HG03378 (cell line): ENCODE measurements at regions not wholly inside any gene's neighbourhood (a gene's known extent, or its start where the extent isn't known, plus 50 kb on each side); places are given as distances from the start of the nearest gene placed in this dataset.
"Not testable (repeated sequence)": the region's sequence is repeated elsewhere in the genome, so short reads cannot be mapped to it uniquely, and the experiment has no call there.

ENCODE experiments used
- ATAC-seq: cut with Tn5 transposase; IDR thresholded peaks from one replicate; pipeline ENCODE4 v1.9.1; 2021; ENCODE audit warnings: mild to moderate bottlenecking, moderate library complexity; ENCODE audit not compliant: unreplicated experiment

DNA sequence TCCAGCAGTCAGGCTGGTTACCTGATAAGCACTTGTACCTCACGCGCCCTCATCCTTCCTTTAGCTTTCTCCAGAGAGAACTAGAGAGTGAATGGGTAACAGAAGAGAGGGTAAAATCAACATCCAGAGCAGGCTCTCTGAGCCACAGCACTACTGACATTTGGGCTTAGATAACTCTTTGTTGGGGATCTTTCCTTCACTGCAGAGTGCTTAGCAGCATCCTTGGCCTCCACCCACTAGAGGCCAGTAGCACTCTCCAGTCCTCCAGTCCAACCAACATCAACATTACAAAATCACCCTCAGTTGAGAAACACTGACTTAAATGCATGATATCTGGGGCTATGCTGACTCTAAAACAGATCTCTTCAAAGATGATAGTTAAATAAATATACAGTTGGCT is 220.7 kb downstream of the TACR3 start:
- ATAC-seq: no peak

DNA sequence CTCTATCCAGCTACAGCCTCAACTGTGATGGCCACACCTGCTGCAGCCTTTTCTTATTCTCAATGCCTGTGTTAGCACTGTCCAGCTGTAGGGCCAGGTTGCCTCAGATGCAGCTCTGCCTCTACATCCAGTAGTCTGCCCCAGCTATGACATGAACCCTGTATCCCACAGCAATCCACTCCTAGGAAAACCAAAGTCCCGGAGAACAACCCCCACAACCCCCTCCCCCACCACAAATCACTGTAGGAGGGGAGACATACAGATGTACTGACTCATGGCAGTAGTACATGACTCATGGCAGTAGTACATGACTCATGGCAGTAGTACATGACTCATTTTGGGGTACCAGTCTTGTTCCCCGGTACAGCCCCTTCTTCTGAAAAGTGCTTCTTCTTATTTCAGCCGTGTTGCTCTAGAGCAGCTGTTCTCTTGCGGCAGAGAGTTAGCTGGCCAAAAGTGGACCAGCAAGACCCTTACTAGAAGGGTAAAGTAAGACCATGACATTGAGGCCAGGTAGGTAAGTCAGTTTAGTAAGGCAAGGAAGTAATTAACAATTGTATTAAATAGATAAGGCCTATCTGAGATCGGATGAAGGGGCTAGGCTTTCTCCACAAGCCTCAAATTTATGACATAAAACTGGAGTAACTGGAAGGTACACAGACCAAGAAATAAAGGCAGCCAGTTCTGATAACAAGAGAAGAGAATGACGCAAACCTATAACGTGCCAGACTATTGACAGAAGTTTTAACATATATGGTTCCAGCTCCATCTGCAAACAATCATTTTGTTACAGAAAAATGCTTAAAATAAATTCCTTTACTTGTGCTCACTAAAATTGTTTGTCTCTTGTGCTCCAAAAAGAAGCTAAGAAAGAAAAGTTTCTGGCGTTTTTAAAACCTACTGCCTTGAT is 221.4 kb downstream of the TACR3 start:
- peak; percentile 93 for ATAC-seq

DNA sequence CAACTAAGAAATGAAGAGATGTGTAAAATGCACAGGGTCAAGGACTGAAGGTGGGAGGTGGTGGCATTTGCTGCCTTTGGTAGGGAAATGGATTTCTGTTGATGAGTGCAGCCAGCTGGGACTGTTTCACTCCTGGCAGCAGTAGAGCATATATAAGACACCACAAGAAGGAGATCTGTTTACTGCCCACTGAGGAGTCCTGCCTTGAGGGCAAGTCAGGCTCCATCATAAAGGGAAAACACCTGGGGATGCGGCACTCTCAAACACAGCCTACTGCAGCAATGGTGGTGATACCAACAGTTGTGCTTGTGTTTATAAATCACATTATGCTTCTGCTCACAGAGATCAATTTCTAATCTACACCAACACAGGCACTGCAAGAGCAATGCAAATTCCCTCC is 222.1 kb downstream of the TACR3 start:
- ATAC-seq: peak; percentile 48

DNA sequence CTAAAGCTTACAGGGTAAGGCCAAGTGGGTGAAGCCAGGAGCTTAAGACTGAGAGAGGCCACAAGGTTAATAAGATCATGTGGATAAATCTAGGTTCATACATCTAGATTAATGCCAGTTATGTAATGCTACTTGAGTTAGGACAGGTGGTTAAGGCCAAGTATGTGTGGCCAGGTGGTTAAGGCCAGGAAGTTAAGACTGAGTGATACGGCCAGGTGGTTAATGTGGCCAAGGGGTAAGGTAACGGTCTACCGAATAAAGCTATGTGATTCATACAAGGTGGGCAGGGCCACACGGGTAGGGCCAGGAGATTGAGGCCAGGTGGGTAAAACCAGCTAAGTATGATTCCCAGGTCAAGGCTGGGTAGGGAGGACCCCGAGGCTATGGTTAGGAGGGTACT is 223.0 kb downstream of the TACR3 start:
- ATAC-seq: peak; percentile 24

DNA sequence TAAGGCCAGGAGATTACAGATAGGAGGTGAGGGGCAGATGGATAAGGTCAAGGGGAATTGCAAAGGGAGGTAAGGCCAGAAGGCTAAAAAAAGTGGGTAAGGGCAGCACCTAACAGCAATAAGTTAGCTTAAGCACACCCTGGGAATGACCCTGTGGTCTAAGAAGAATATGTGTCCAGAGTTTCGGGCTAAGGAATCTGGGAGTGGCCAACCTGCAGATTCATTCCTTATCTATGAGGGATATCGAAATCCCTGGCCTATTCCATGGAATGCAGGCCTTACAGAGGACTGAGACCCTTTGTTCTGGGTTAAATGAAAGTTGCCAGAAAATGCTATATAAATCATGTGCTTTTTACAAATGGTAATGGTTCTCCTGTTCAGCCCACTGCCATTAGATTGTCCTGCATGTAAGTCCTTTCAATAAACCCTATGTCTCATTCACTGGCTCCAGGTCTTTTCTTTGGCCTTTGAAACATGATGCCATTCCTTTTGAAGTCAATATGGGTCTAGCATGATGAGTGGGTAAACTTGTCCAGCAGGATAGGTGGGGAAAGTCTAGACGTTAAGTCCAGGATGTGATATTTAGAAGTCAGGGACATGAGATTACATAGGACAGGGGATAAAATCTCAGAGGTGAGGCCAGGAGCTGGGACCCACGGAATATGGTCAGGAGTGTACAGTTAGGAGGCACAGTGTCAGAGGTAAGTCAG is 226.2 kb downstream of the TACR3 start:
- ATAC-seq: no peak

DNA sequence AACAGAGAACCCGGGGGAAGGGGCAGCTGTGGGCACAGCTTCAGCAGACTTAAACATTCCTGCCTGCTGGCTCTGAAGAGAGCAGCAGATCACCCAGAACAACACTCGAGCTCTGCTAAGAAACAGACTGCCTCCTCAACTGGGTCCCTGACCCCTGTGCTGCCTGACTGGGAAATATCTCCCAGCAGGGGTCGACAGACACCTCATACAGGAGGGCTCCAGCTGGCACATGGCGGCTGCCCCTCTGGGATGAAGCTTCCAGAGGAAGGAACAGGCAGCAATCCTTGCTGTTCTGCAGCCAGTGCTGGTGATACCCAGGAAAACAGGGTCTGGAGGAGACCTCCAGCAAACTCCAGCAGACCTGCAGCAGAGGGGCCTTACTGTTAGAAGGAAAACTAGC is 234.5 kb downstream of the TACR3 start:
- ATAC-seq: not testable (repeated sequence)

DNA sequence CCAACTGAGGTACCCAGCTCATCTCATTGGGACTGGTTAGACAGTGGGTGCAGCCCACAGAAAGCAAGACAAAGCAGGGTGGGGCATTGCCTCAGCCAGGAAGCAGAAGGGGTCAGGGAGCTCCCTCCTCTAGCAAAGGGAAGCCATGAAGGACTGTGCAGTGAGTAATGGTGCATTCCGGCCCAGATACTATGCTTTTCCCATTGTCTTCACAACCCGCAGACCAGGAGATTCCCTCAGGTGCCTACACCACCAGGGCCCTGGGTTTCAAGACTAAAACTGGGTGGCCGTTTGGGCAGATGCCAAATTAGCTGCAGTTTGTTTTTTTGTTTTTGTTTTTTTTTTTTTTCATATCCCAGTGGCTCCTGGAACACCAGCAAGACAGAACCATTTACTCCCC is 235.3 kb downstream of the TACR3 start:
- ATAC-seq: no peak

DNA sequence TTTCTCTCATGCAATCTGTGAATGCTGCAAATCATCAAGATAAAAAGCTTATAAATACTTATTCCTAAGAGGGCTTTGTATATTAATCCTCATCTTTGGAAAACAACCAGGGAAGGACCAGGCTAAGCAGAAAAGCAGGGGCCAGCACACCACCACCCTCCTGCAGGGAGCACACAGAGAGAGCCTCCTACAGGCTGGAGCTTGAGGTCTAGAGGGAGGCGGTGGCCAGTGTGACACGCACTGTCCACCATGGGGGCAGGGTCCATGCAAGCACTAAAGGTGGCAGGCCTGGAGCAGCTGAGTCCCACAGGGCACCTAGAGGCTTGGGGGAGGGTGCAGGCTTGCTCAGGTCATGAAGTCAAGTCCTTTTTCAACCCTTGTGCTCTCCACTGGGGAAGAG is 236.9 kb downstream of the TACR3 start:
- no peak for ATAC-seq

DNA sequence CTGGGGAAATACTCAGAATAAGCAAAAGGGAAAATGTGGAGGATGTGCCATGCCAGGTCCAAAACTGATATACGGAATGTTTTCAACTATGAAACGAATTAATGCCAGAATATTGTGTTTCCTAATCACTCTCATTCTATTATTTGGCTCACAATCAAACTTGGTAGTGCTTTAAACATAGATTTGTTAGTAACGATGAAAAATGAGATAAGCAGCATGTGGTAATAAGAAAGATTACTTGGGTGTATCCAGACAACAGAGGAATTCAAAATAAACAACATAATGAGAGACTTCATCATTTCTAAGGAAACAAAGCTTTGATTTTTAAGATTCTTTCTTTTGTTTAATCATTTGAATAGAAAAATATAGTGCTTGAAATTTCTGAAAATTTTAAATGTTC is 237.3 kb downstream of the TACR3 start:
- ATAC-seq: no peak

DNA sequence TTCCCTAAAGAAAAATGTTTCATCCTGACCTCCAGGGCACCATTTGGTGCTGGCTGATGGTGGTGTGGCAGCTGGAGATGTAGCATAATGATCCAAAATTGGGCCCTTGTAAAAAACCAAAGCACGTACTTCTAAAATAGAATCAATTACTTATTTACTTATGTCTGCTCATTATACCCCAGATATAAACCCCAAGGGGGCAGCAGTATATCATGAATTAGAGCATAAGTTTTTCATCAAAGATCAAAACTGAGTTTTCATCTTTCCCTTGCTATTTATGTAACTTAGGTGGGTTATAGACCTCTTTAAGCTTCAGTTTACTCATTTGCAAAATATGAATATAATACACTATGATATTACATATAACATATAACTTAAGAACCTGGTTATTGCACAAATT is 241.1 kb downstream of the TACR3 start:
- no peak for ATAC-seq

DNA sequence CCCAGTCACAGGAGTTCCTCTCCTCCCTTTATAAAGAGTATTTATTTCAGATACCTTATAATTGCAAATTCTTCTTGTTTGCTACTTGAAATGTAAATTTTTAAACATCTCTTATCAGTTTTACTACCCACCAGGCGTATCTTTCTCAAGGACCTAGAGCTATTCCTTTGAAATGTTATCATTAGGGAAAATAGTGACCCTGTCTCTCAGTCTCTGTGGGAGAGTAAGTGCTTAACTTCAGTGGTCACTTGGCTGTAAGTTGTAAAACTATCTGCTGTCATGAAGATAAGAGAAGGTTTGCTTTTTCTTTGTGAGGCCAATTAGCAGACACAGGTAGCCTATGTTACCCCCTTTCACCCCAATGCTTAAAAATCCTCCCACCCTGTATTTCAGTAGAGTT is 241.6 kb downstream of the TACR3 start:
- no peak for ATAC-seq

DNA sequence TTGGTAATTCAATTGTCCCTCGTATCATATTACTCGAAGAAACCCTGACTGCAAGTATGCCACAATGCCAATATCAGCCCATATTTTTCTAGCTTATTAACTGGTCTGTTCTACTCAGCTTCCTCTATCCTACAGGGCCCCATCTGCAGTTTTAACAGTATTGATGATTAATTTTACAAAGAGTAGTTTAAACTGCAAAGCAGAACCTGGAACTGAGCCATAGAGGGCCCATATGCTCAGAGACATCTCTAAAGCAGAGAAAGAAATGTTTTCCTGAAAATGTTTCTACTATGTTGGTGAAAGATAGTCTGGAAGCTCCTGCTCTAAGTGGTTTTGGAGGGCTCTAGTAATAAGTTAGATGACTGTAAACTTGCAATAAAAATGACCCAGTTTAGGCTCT is 259.4 kb upstream of the CENPE start:
- ATAC-seq: no peak

DNA sequence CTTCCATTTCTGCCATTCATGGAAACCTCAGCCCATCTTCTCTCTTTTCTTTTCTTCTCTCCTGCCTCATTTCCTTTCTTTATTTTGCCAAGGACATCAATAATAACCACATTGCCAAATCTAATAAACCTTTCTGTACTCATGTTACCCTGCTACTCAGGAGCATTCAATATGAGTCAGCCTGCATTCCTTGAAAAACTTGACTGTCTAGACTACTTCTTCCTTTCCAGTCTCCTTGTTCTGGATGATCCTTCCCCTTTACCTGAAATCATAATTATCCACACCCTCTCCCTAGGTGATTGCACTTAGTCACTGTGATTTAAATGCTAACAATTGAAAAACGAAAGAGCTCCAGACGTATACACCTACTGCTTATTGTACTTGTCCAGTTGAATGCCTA is 253.2 kb upstream of the CENPE start:
- no peak for ATAC-seq

DNA sequence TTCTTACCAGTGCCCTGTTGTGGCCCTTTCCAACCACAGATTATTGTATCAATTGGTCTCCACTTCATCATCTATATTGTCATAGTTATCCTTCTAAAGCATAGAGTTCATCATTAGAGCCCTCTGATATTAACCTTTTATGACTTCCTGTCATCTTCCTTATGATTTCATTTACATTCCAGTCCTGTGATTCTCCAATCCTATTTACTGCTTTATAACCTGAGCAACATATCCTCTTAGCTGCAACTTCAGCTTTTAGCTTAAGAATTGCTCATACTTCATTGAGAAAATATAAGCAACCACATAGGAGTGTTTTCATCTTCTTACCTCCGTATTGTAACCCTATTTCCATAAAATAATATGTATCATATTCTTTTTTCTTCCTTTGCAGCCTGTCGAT is 252.6 kb upstream of the CENPE start:
- no peak for ATAC-seq

DNA sequence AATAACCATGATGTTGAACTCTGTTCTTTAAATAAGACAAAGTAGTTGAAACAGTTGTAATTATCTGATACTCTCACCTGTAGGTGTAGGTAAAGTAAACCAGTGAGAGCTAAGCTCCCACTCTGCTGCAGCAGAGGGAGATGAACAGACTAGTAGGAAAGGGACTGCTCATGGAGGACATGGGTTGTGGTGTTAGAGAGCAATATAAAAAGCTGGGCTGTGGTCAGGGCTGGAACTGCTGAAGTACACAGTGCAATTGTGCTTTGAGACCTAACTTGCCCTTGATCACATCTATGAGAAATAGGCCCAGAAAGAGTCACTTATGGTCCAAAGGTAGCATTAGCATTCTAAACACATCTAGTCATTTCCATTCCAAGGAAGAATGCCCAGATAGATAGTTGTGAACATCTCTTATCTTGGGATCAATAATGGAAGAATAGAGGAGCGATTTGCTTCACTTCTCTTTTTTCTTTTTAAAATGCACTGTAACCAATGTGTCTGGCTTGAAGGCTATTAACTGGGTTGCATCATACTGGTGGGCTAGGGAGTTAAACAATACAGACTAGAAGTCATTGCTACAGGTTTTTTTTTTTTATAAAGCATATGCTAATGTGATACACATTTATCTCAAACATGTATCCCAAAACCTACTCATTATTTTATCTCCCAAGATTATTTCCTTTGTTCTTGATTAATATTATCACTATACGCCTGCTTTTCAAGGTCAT is 251.3 kb upstream of the CENPE start:
- ATAC-seq: no peak

DNA sequence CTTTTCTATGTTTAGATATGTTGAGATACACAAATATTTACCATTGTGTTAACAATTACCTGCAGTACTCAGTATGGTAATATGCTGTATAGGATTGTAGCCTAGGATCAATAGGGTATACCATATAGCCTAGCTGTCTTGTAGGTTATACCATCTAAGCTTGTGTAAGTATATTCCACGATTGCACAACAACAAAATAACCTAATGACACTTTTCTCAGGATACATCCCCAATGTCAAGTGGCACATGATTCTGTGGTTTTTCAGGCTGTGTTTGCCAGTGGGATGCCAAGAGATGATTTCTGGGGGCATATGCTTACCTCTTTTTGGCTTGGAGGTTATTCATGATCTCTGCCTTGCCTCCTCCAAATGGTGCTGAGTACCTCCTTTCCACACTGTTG is 247.2 kb upstream of the CENPE start:
- ATAC-seq: no peak

DNA sequence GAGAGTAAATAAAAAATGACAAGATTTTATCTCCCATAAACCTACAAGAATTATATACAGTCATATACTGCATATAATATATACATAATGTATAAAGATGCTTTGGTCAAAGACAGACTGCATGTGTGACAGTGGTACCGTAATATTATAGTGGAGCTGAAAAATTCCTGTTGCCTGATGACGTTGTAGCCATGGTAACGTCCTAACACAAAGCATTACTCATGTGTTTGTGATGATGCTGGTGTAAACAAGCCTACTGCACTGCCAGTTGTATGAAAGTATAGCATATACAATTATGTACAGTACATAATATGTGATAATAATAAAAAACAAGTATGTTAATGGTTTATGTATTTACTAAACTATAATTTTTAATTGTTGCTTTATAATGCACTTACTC is 245.2 kb upstream of the CENPE start:
- ATAC-seq: no peak

DNA sequence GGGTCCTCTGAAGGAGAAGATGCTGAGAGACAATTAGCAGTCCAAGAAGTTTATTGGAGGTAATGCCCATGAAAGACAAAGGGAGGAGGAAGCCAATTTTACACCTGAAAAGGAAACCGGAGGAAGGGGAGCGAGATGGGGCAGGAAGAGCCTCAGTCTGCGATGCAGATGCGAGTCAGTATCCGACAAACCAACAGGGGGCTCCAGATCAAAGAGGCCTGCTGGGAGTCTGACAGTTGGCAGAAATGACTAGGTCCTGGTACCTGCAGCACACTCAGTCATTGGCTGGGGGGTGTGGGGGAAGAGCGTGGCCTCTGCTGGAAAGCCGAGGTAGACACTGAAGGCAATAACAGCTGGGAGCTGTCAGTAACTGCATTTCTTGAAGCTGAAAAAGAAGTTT is 231.1 kb upstream of the CENPE start:
- no peak for ATAC-seq

DNA sequence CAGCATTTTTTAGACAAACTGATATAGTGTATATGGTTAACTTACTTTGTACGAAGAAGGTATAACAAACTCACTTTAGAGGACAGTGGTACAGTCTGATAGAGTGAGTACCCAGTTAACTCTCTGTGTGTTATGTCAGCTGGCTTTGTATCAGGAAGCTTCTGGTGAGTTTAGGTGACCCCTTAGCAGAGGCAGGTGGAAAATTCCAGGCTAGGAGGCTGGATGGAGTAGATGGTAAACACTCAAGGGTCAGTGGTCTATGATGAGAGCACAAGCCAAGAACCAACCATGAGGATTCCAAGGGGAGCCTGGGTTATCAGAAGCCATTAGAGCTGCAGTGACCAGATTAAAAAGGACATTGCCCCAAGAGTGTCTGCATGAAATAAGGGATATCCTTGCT is 227.3 kb upstream of the CENPE start:
- no peak for ATAC-seq

DNA sequence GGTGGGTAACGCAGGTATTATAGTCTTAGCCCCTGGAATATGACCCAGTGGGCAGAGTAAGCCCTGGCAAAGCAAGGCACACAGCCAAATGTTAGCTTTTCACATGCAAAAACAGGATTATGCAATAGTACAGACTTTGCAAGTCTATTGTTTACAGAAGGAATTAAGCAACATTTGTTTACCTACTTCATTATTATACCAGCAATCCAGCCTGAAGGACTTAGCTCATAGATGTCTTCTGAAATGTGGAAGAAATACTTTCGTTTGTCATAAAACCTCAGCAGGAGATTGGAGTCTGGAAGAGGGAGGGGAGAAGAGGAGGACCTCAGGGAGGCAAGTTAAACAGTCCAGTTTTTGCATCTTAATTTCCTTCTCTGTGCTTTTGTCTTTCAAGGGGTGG is 226.7 kb upstream of the CENPE start:
- no peak for ATAC-seq

DNA sequence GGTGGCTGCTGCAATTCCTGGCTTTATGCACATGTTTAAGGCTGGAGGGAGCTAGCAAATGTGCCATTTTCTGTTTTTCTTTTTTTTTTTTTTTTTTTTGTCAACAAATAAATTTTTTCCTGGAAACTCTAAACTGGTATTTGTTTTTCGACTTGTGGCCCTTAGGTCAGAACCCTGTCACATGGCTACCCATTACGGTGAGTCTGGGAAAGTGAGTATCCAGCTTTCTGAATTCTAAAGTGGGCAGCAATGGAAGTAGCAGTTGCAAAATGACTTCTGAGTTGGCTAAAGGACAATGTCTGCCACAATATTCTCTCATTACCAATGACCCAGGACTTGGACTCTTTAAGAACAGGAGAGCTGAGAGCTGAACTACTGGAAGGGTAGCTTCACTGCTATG is 225.1 kb upstream of the CENPE start:
- ATAC-seq: no peak
